ENCODE measurements at regions not wholly inside any gene's neighbourhood (a gene's known extent, or its start where the extent isn't known, plus 50 kb on each side); places are given as distances from the start of the nearest gene placed in this dataset.

- TF ChIP-seq SIN3A (IDR thresholded peaks at IDR 0.05; ENCODE audit: borderline replicate concordance, insufficient read depth, low read length) = no peak
- no peak for TF ChIP-seq REST (IDR thresholded peaks at IDR 0.05; ENCODE audit: insufficient read depth in 1 of 2, low read depth in 2 of 2, low read length in 2 of 2)
- no peak for TF ChIP-seq POLR2AphosphoS5 (IDR thresholded peaks at IDR 0.05; ENCODE audit: low read depth, low read length)
- TF ChIP-seq TAF1 (IDR thresholded peaks at IDR 0.05; ENCODE audit: borderline replicate concordance, insufficient read depth, low read length) = no peak
- TF ChIP-seq FOXP2 (optimal IDR thresholded peaks at IDR 0.05; ENCODE audit: borderline replicate concordance, extremely low read depth, extremely low read length, insufficient read depth) = no peak
Measured at GRCh38 chr1:209421186-209421585, 162.3 kb upstream of the CAMK1G start.

GRCh38 chr1:209421978-209422680, 161.4 kb upstream of the CAMK1G start:
- TF ChIP-seq FOXP2 (optimal IDR thresholded peaks at IDR 0.05; ENCODE audit: borderline replicate concordance, extremely low read depth, extremely low read length, insufficient read depth) (no peak), TAF1 (IDR thresholded peaks at IDR 0.05; ENCODE audit: borderline replicate concordance, insufficient read depth, low read length) (no peak), POLR2AphosphoS5 (IDR thresholded peaks at IDR 0.05; ENCODE audit: low read depth, low read length) (no peak), REST (IDR thresholded peaks at IDR 0.05; ENCODE audit: insufficient read depth in 1 of 2, low read depth in 2 of 2, low read length in 2 of 2) (no peak), SIN3A (IDR thresholded peaks at IDR 0.05; ENCODE audit: borderline replicate concordance, insufficient read depth, low read length) (no peak)

- TF ChIP-seq REST (IDR thresholded peaks at IDR 0.05; ENCODE audit: insufficient read depth in 1 of 2, low read depth in 2 of 2, low read length in 2 of 2) (no peak), FOXP2 (optimal IDR thresholded peaks at IDR 0.05; ENCODE audit: borderline replicate concordance, extremely low read depth, extremely low read length, insufficient read depth) (no peak), POLR2AphosphoS5 (IDR thresholded peaks at IDR 0.05; ENCODE audit: low read depth, low read length) (no peak), TAF1 (IDR thresholded peaks at IDR 0.05; ENCODE audit: borderline replicate concordance, insufficient read depth, low read length) (no peak), SIN3A (IDR thresholded peaks at IDR 0.05; ENCODE audit: borderline replicate concordance, insufficient read depth, low read length) (no peak)
Measured at GRCh38 chr1:209425959-209426358, 157.6 kb upstream of the CAMK1G start.

GRCh38 chr1:209427277-209427676, 156.2 kb upstream of the CAMK1G start:
- TF ChIP-seq SIN3A (IDR thresholded peaks at IDR 0.05; ENCODE audit: borderline replicate concordance, insufficient read depth, low read length) (no peak), TAF1 (IDR thresholded peaks at IDR 0.05; ENCODE audit: borderline replicate concordance, insufficient read depth, low read length) (no peak), FOXP2 (optimal IDR thresholded peaks at IDR 0.05; ENCODE audit: borderline replicate concordance, extremely low read depth, extremely low read length, insufficient read depth) (no peak), POLR2AphosphoS5 (IDR thresholded peaks at IDR 0.05; ENCODE audit: low read depth, low read length) (no peak), REST (IDR thresholded peaks at IDR 0.05; ENCODE audit: insufficient read depth in 1 of 2, low read depth in 2 of 2, low read length in 2 of 2) (no peak)

Measured in PFSK-1 (cell line).